ENCODE measurements at regions not wholly inside any gene's neighbourhood (a gene's known extent, or its start where the extent isn't known, plus 50 kb on each side); places are given as distances from the start of the nearest gene placed in this dataset.

GRCh38 chr20:6489361-6490171 is 277.9 kb upstream of the BMP2 start:
- TF ChIP-seq CTCF (IDR thresholded peaks at IDR 0.05) (no peak), POLR2AphosphoS5 (IDR thresholded peaks at IDR 0.05) (no peak), EP300 (IDR thresholded peaks at IDR 0.05) (no peak), POLR2A (IDR thresholded peaks at IDR 0.05) (no peak)

All from suprapubic skin (tissue), 4 donors.